ENCODE measurements at regions not wholly inside any gene's neighbourhood (a gene's known extent, or its start where the extent isn't known, plus 50 kb on each side); places are given as distances from the start of the nearest gene placed in this dataset.

GRCh38 chr13:30088312-30088855 is 219.0 kb downstream of the KATNAL1 start:
- Histone ChIP-seq H3K79me2 (ENCODE audit: control insufficient read depth, insufficient read depth, low read length) (no peaks in the 10 kb centered on the region), H4K20me1 (replicated peaks; ENCODE audit: control insufficient read depth, extremely low read depth, insufficient read depth, low read length) (no peaks in the 10 kb centered on the region), H3K4me1 (ENCODE audit: control insufficient read depth, extremely low read depth, insufficient read depth, low read length) (no peaks in the 10 kb centered on the region), H3K9ac (replicated peaks; ENCODE audit: extremely low read depth, insufficient read depth, low read length) (no peak overlapping the region), H3K9me3 (replicated peaks; ENCODE audit: control insufficient read depth, insufficient read depth, low read length) (no peaks in the 10 kb centered on the region), H3K27ac (ENCODE audit: insufficient read depth, low read depth, low read length) (no peak overlapping the region), H2AFZ (ENCODE audit: low read depth, low read length) (no peak overlapping the region), H3K36me3 (ENCODE audit: control insufficient read depth in 2 of 2, extremely low read depth in 1 of 2, insufficient read depth in 2 of 2, low read length in 2 of 2) (no peaks in the 10 kb centered on the region), H3K4me2 (ENCODE audit: insufficient read depth, low read length) (no peak overlapping the region), H3K4me3 (replicated peaks in 1 of 3; ENCODE audit: insufficient read depth in 1 of 3, low read depth in 1 of 3, low read length in 3 of 3) (no peak overlapping the region), H3K9me1 (replicated peaks; ENCODE audit: control insufficient read depth, extremely low read depth, insufficient read depth, low read length) (no peaks in the 10 kb centered on the region), H3K27me3 (ENCODE audit: control insufficient read depth in 2 of 2, insufficient read depth in 2 of 2, low read length in 2 of 2) (peaks cover 0 to 4% of the 10 kb centered on the region in 2 experiments)
- ChIA-PET CTCF (no interaction called here), POLR2A (no interaction called here)
- TF ChIP-seq POLR2A (IDR thresholded peaks at IDR 0.05; ENCODE audit: low read depth, low read length) (no peak), POLR2AphosphoS5 (IDR thresholded peaks at IDR 0.05; ENCODE audit: insufficient read depth, low read depth, low read length) (no peak), MAX (IDR thresholded peaks at IDR 0.05; ENCODE audit: insufficient read depth, insufficient read length) (no peak), JUN (IDR thresholded peaks at IDR 0.05; ENCODE audit: borderline replicate concordance, insufficient read depth, insufficient read length, low read depth) (no peak), CTCF (IDR thresholded peaks at IDR 0.05; ENCODE audit: extremely low read depth in 1 of 2, insufficient read depth in 1 of 2, low read depth in 1 of 2, low read length in 2 of 2) (no peak), GATA2 (IDR thresholded peaks at IDR 0.05; ENCODE audit: insufficient read depth, insufficient read length, low read depth, low read length) (no peak), FOS (IDR thresholded peaks at IDR 0.05; ENCODE audit: borderline replicate concordance, insufficient read depth, low read length) (no peak), MYC (IDR thresholded peaks at IDR 0.05; ENCODE audit: low read depth, low read length) (no peak), EZH2 (IDR thresholded peaks at IDR 0.05; ENCODE audit: borderline replicate concordance, low read depth, low read length, severe bottlenecking) (no peak)
- dilution Hi-C loops (cut with MboI; ENCODE audit: extremely low pct_ligation_motif_present, low sequenced_read_pairs) (no loop called here), intact Hi-C loops (cut with micrococcal nuclease) (no loop called here)
- DNase-seq (ENCODE audit: low read depth, low spot score) (no peak), FAIRE-seq (no peak)
- BruUV-seq (replicated peaks), result no TSS peak
